ENCODE measurements at regions not wholly inside any gene's neighbourhood (a gene's known extent, or its start where the extent isn't known, plus 50 kb on each side); places are given as distances from the start of the nearest gene placed in this dataset.

GRCh38 chr6:24987446-24988115 is 51.8 kb upstream of the RIPOR2 start:
- DNase-seq, result no peak
- no peaks in the 10 kb centered on the region for H3K27me3 ChIP-seq (ENCODE audit: control insufficient read depth, insufficient read depth, low read length)
- no peak overlapping the region for H3K4me3 ChIP-seq (ENCODE audit: insufficient read depth, low read depth, low read length)
- no peaks in the 10 kb centered on the region for H3K36me3 ChIP-seq (replicated peaks; ENCODE audit: control insufficient read depth, insufficient read depth, low read length)

DNA sequence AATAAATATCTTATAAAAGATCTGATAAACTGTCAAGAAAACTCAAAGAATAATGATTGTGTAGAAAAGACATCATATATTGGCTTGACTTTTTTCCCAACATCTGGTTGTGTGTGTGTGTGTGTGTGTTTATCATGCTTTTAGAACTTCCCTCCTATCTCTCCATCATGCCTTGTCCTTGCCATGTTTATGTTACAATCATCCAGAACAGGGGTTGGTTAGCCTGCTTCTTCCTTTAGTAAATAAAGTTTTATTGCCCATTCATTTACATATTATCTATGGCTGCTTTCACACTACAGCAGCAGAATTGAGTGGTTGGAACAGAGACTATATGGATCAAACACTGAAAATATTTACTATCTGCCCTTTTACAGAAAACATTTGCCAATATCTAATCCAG is 52.8 kb upstream of the RIPOR2 start:
- H3K4me3 ChIP-seq (ENCODE audit: insufficient read depth, low read depth, low read length), result no peak overlapping the region
- no peak for DNase-seq
- no peaks in the 10 kb centered on the region for H3K36me3 ChIP-seq (replicated peaks; ENCODE audit: control insufficient read depth, insufficient read depth, low read length)
- H3K27me3 ChIP-seq (ENCODE audit: control insufficient read depth, insufficient read depth, low read length), result no peaks in the 10 kb centered on the region

- DNase-seq, result no peak
- Histone ChIP-seq H3K36me3 (replicated peaks; ENCODE audit: control insufficient read depth, insufficient read depth, low read length) (no peaks in the 10 kb centered on the region), H3K4me3 (ENCODE audit: insufficient read depth, low read depth, low read length) (no peak overlapping the region), H3K27me3 (ENCODE audit: control insufficient read depth, insufficient read depth, low read length) (no peaks in the 10 kb centered on the region)
Observed at GRCh38 chr6:24990236-24990845, 54.6 kb upstream of the RIPOR2 start.

- DNase-seq, result no peak
- Histone ChIP-seq H3K4me3 (ENCODE audit: insufficient read depth, low read depth, low read length) (no peak overlapping the region), H3K27me3 (ENCODE audit: control insufficient read depth, insufficient read depth, low read length) (no peaks in the 10 kb centered on the region), H3K36me3 (replicated peaks; ENCODE audit: control insufficient read depth, insufficient read depth, low read length) (no peaks in the 10 kb centered on the region)
Observed at GRCh38 chr6:24990944-24991809, 55.4 kb upstream of the RIPOR2 start.

GRCh38 chr6:24991810-24992467 is 56.2 kb upstream of the RIPOR2 start:
- Histone ChIP-seq H3K27me3 (ENCODE audit: control insufficient read depth, insufficient read depth, low read length) (no peaks in the 10 kb centered on the region), H3K4me3 (ENCODE audit: insufficient read depth, low read depth, low read length) (no peak overlapping the region)
- DNase-seq, result peak; percentile 64

GRCh38 chr6:24994812-24995211 is 59.1 kb upstream of the RIPOR2 start:
- Histone ChIP-seq H3K36me3 (replicated peaks; ENCODE audit: control insufficient read depth, insufficient read depth, low read length) (no peaks in the 10 kb centered on the region), H3K4me3 (ENCODE audit: insufficient read depth, low read depth, low read length) (no peak overlapping the region)

More at GRCh38 chr6:24991810-24992467, 56.2 kb upstream of the RIPOR2 start:
- no peaks in the 10 kb centered on the region for H3K36me3 ChIP-seq (replicated peaks; ENCODE audit: control insufficient read depth, insufficient read depth, low read length)

DNA sequence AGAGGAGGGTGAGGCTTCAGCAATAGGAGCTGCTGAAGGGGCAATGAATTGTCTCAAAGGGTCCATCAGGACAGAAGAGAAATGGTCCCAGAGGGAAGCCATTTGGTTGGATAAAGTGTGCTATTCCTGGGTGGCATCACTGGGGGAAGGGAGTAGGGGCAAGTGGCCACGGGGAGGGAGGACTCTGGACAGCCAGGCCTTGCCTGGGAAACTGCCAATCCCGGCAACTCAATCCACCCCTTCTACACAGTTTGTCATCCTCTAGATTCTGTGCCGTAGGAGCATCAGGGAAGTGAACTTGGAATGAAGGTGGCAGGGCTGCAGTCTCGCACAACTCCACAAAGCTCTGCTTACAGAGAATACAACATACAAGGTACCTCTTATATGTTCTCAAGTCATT is 59.5 kb upstream of the RIPOR2 start:
- Histone ChIP-seq H3K4me3 (ENCODE audit: insufficient read depth, low read depth, low read length) (no peak overlapping the region), H3K27me3 (ENCODE audit: control insufficient read depth, insufficient read depth, low read length) (no peaks in the 10 kb centered on the region), H3K36me3 (replicated peaks; ENCODE audit: control insufficient read depth, insufficient read depth, low read length) (no peaks in the 10 kb centered on the region)
- DNase-seq, result no peak

More at GRCh38 chr6:24994812-24995211, 59.1 kb upstream of the RIPOR2 start:
- DNase-seq, result no peak
- no peaks in the 10 kb centered on the region for H3K27me3 ChIP-seq (ENCODE audit: control insufficient read depth, insufficient read depth, low read length)

DNA sequence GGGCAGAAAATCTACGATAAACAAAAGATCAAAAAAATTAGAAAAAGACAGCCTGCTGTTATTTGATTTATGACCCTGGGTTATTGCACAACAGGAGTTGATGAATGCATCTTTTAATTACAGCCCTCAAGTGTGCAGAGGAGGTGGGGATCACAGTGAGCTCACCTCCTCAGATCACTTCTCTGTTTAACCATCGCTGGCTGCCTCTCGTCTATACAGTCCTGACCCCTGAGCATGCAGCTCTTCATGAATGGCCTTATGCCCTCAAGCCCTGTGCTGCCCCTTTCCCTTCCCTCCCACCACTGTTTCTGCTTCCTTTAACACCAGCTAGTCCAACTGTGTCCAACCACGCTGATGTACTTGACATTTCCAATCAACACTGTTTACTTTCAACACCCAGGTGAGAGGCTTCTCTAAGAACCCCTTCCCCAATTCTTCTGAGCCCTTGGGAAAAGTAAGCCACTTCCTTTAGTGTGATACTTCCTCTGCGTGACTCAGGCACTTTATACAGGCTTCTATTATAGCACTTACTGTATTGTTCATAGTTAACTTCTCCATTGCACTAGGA is 60.6 kb upstream of the RIPOR2 start:
- Histone ChIP-seq H3K4me3 (ENCODE audit: insufficient read depth, low read depth, low read length) (no peak overlapping the region), H3K36me3 (replicated peaks; ENCODE audit: control insufficient read depth, insufficient read depth, low read length) (no peaks in the 10 kb centered on the region)

GRCh38 chr6:24997231-24997630 is 61.5 kb upstream of the RIPOR2 start:
- Histone ChIP-seq H3K27me3 (ENCODE audit: control insufficient read depth, insufficient read depth, low read length) (no peaks in the 10 kb centered on the region), H3K36me3 (replicated peaks; ENCODE audit: control insufficient read depth, insufficient read depth, low read length) (no peaks in the 10 kb centered on the region), H3K4me3 (ENCODE audit: insufficient read depth, low read depth, low read length) (no peak overlapping the region)
- DNase-seq, result no peak

More for the DNA sequence above, 60.6 kb upstream of the RIPOR2 start:
- no peaks in the 10 kb centered on the region for H3K27me3 ChIP-seq (ENCODE audit: control insufficient read depth, insufficient read depth, low read length)
- DNase-seq, result no peak

- H3K27me3 ChIP-seq (ENCODE audit: control insufficient read depth, insufficient read depth, low read length), result no peaks in the 10 kb centered on the region
- no peak overlapping the region for H3K4me3 ChIP-seq (ENCODE audit: insufficient read depth, low read depth, low read length)
- peak; percentile 40 for DNase-seq
- no peaks in the 10 kb centered on the region for H3K36me3 ChIP-seq (replicated peaks; ENCODE audit: control insufficient read depth, insufficient read depth, low read length)
Observed at GRCh38 chr6:24997905-24998304, 62.1 kb upstream of the RIPOR2 start.

- Histone ChIP-seq H3K4me3 (ENCODE audit: insufficient read depth, low read depth, low read length) (no peak overlapping the region), H3K27me3 (ENCODE audit: control insufficient read depth, insufficient read depth, low read length) (no peaks in the 10 kb centered on the region), H3K36me3 (replicated peaks; ENCODE audit: control insufficient read depth, insufficient read depth, low read length) (no peaks in the 10 kb centered on the region)
- no peak for DNase-seq
Observed at GRCh38 chr6:25002326-25003091, 66.7 kb upstream of the RIPOR2 start.

DNA sequence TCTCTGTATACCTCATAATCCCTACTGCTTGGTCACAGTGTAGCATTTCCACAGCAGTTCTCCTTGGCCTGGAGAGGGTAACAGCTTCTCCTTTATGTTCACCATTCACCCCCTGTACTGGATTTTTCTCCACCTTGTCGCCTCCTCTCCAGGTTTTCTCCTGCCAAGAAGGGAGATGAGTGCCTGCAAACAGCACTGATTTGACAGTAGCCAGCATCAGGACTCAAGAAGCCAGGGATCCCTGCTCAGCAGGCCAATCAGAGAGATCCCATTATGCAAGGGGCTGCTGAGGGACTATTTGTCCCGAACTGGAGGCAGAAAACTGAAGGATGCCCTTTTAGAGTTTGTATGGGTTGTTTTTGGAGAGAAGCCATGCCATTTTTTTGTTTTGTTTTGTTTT is 68.6 kb upstream of the RIPOR2 start:
- Histone ChIP-seq H3K36me3 (replicated peaks; ENCODE audit: control insufficient read depth, insufficient read depth, low read length) (no peaks in the 10 kb centered on the region), H3K27me3 (ENCODE audit: control insufficient read depth, insufficient read depth, low read length) (no peaks in the 10 kb centered on the region), H3K4me3 (ENCODE audit: insufficient read depth, low read depth, low read length) (no peak overlapping the region)
- no peak for DNase-seq

GRCh38 chr6:25005010-25005409 is 69.2 kb upstream of the RIPOR2 start:
- Histone ChIP-seq H3K4me3 (ENCODE audit: insufficient read depth, low read depth, low read length) (no peak overlapping the region), H3K27me3 (ENCODE audit: control insufficient read depth, insufficient read depth, low read length) (no peaks in the 10 kb centered on the region), H3K36me3 (replicated peaks; ENCODE audit: control insufficient read depth, insufficient read depth, low read length) (no peaks in the 10 kb centered on the region)
- no peak for DNase-seq

- no peak for DNase-seq
- H3K27me3 ChIP-seq (ENCODE audit: control insufficient read depth, insufficient read depth, low read length), result no peaks in the 10 kb centered on the region
- H3K4me3 ChIP-seq (ENCODE audit: insufficient read depth, low read depth, low read length), result no peak overlapping the region
- H3K36me3 ChIP-seq (replicated peaks; ENCODE audit: control insufficient read depth, insufficient read depth, low read length), result no peaks in the 10 kb centered on the region
Observed at GRCh38 chr6:25006075-25006474, 70.3 kb upstream of the RIPOR2 start.
